HCT116 (cell line): ENCODE measurements at regions not wholly inside any gene's neighbourhood (a gene's known extent, or its start where the extent isn't known, plus 50 kb on each side); places are given as distances from the start of the nearest gene placed in this dataset.

Experiments
- CEBPB ChIP-seq: IDR thresholded peaks from 2 replicates; pipeline ENCODE4 v1.6.1; 2012; ENCODE audit warnings: low read depth
- EGR1 ChIP-seq: IDR thresholded peaks from 2 replicates; pipeline ENCODE4 v1.6.1; 2012; ENCODE audit warnings: low read depth
- ELF1 ChIP-seq: IDR thresholded peaks from 2 replicates; pipeline ENCODE4 v1.6.1; 2012; ENCODE audit warnings: low read depth, borderline replicate concordance
- EZH2 ChIP-seq: fragments of 200-600 bp; sonication (generic); IDR thresholded peaks from 2 replicates; pipeline ENCODE4 v1.6.1; 2017; ENCODE audit warnings: antibody characterized with exemption, mixed run types
- EZH2phosphoT487 ChIP-seq: fragments of 200-600 bp; IDR thresholded peaks from 2 replicates; pipeline ENCODE4 v1.6.1; 2018; ENCODE audit warnings: antibody characterized with exemption, borderline replicate concordance
- FOSL1 ChIP-seq: IDR thresholded peaks from 2 replicates; pipeline ENCODE4 v1.6.1; 2012; ENCODE audit warnings: low read depth
- JUND ChIP-seq: IDR thresholded peaks from 2 replicates; pipeline ENCODE4 v1.6.1; 2012
- POLR2A ChIP-seq: IDR thresholded peaks from 2 replicates; pipeline ENCODE4 v1.7.0; 2011; ENCODE audit warnings: borderline replicate concordance; ENCODE audit not compliant: insufficient read depth, insufficient read length; ENCODE audit errors: extremely low read depth
- POLR2AphosphoS5 ChIP-seq: IDR thresholded peaks from 2 replicates; pipeline ENCODE4 v1.6.1; 2011; ENCODE audit warnings: mild to moderate bottlenecking, low read depth, low read length, moderate library complexity
- SP1 ChIP-seq: IDR thresholded peaks from 2 replicates; pipeline ENCODE4 v1.6.1; 2012; ENCODE audit warnings: low read depth
- SRF ChIP-seq: IDR thresholded peaks from 2 replicates; pipeline ENCODE4 v1.6.1; 2012; ENCODE audit warnings: low read depth
- ZFX ChIP-seq: fragments of 450-650 bp; IDR thresholded peaks from 2 replicates; pipeline ENCODE4 v1.6.1; 2017
- TF ChIP-seq, protein P1 (sequence below), 3 experiments: fragments of 200-600 bp in 1 of 3; sonication (generic) in 1 of 3; IDR thresholded peaks in 2 of 3; conservative IDR thresholded peaks in 1 of 3; 2 replicates each; pipeline ENCODE4 v1.5.1; 2012 to 2017; ENCODE audit warnings: low read depth in 2 of 3, low read length in 2 of 3, antibody characterized with exemption in 1 of 3, borderline replicate concordance in 1 of 3, control low read depth in 1 of 3, mild to moderate bottlenecking in 1 of 3, mixed read lengths in 1 of 3, mixed run types in 1 of 3, moderate library complexity in 1 of 3; ENCODE audit not compliant: insufficient read depth in 1 of 3

DNA sequence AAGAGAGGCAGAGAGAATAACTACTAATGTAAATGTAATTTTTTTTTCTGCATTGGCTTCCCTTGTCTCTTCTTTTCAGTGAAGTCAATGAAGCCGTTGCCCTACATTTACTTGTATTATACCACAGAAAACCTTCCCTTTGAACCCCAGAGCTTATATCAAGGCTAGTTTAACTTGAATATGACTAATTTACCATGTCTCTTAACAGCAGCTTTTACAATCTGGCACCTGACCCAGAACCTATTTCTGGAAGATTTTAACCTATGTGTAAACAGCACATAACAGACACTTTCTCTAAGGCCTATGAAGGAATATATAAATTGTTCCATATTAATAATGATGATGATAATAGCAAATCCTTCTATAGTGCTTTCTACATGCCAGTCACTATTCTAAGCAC is 580.5 kb upstream of the NXPH2 start:
- TF ChIP-seq, protein P1, sequence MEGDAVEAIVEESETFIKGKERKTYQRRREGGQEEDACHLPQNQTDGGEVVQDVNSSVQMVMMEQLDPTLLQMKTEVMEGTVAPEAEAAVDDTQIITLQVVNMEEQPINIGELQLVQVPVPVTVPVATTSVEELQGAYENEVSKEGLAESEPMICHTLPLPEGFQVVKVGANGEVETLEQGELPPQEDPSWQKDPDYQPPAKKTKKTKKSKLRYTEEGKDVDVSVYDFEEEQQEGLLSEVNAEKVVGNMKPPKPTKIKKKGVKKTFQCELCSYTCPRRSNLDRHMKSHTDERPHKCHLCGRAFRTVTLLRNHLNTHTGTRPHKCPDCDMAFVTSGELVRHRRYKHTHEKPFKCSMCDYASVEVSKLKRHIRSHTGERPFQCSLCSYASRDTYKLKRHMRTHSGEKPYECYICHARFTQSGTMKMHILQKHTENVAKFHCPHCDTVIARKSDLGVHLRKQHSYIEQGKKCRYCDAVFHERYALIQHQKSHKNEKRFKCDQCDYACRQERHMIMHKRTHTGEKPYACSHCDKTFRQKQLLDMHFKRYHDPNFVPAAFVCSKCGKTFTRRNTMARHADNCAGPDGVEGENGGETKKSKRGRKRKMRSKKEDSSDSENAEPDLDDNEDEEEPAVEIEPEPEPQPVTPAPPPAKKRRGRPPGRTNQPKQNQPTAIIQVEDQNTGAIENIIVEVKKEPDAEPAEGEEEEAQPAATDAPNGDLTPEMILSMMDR (IDR thresholded peaks at IDR 0.05 in 2 of 3, conservative IDR thresholded peaks at IDR 0.05 in 1 of 3; ENCODE audit: borderline replicate concordance in 1 of 3, insufficient read depth in 1 of 3, low read depth in 2 of 3, low read length in 2 of 3) = no peak
- TF ChIP-seq POLR2A (no peak), EZH2 (no peak), ZFX (no peak), POLR2AphosphoS5 (no peak), JUND (no peak), FOSL1 (no peak), SP1 (no peak), EZH2phosphoT487 (no peak), EGR1 (no peak), CEBPB (no peak), SRF (no peak), ELF1 (no peak)
